Forelimb muscle (tissue), 1 donor: ENCODE measurements at regions not wholly inside any gene's neighbourhood (a gene's known extent, or its start where the extent isn't known, plus 50 kb on each side); places are given as distances from the start of the nearest gene placed in this dataset.
"Not testable (repeated sequence)": the region's sequence is repeated elsewhere in the genome, so short reads cannot be mapped to it uniquely, and the experiment has no call there.

Source experiments
- DNase-seq: peaks from one replicate; pipeline ENCODE4 v3.0.0-alpha.2; 2013; ENCODE audit warnings: low read depth

- DNase-seq: no peak
These were observed 2023.3 kb downstream of the NCAM2 start for GRCh38 chr21:23021481-23021880.

GRCh38 chr21:23026878-23027277 lies 2028.7 kb downstream of the NCAM2 start:
- no peak for DNase-seq

GRCh38 chr21:23039846-23040245 lies 2041.6 kb downstream of the NCAM2 start:
- no peak for DNase-seq

- no peak for DNase-seq
These were observed 2047.7 kb downstream of the NCAM2 start for GRCh38 chr21:23045955-23046354.

- DNase-seq: no peak
These were observed 2069.5 kb downstream of the NCAM2 start for GRCh38 chr21:23067672-23068071.

- DNase-seq: no peak
These were observed 2085.0 kb downstream of the NCAM2 start for GRCh38 chr21:23083242-23083641.

- no peak for DNase-seq
These were observed 2095.1 kb downstream of the NCAM2 start for GRCh38 chr21:23093259-23093658.

GRCh38 chr21:23099185-23099584 lies 2101.0 kb downstream of the NCAM2 start:
- no peak for DNase-seq

GRCh38 chr21:23101111-23101510 lies 2102.9 kb downstream of the NCAM2 start:
- no peak for DNase-seq

- DNase-seq: no peak
These were observed 2110.3 kb downstream of the NCAM2 start for GRCh38 chr21:23108533-23108932.

GRCh38 chr21:23111070-23111600 lies 2112.9 kb downstream of the NCAM2 start:
- DNase-seq: no peak

- no peak for DNase-seq
These were observed 2121.3 kb downstream of the NCAM2 start for GRCh38 chr21:23119491-23119890.

GRCh38 chr21:23127973-23128372 lies 2129.8 kb downstream of the NCAM2 start:
- DNase-seq: no peak

GRCh38 chr21:23130308-23130707 lies 2132.1 kb downstream of the NCAM2 start:
- no peak for DNase-seq

- DNase-seq: no peak
These were observed 2133.0 kb downstream of the NCAM2 start for GRCh38 chr21:23131177-23131576.

- DNase-seq: no peak
These were observed 2140.6 kb downstream of the NCAM2 start for GRCh38 chr21:23138797-23139196.

- no peak for DNase-seq
These were observed 2153.9 kb downstream of the NCAM2 start for GRCh38 chr21:23152130-23152529.

- not testable (repeated sequence) for DNase-seq
These were observed 2155.6 kb downstream of the NCAM2 start for GRCh38 chr21:23153842-23154241.

GRCh38 chr21:23155281-23155680 lies 2157.1 kb downstream of the NCAM2 start:
- DNase-seq: no peak

- no peak for DNase-seq
These were observed 2162.7 kb downstream of the NCAM2 start for GRCh38 chr21:23160914-23161313.

- no peak for DNase-seq
These were observed 2164.2 kb downstream of the NCAM2 start for GRCh38 chr21:23162198-23162946.
